ENCODE measurements at regions not wholly inside any gene's neighbourhood (a gene's known extent, or its start where the extent isn't known, plus 50 kb on each side); places are given as distances from the start of the nearest gene placed in this dataset.
"Not testable (repeated sequence)": the region's sequence is repeated elsewhere in the genome, so short reads cannot be mapped to it uniquely, and the experiment has no call there.

DNA sequence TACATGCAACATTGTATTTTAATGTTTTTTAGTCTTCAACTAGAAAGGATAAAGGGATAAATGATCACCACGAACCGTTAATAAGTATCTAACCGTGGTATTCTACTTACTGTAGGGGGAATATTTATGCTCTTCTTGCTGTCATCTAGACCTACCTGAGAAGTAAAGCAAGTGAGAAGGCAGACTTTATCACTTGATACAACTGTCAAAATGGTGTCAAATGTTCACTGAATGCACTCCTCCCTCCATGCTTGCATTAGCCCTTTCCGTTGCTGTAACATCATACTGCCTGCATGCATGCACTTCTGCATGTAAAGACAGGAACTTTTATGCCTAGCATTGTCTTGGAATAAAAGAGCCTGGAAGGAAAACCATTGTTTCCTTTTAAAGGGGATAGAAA, 298.6 kb upstream of the PMFBP1 start:
- Histone ChIP-seq H3K4me1 (ENCODE audit: control insufficient read depth, insufficient read depth, low read length) (peaks cover 5% of the 10 kb centered on the region), H3K27ac (ENCODE audit: insufficient read depth, low read depth, low read length, poor library complexity, severe bottlenecking) (no peak overlapping the region), H3K4me3 (ENCODE audit: insufficient read depth, low read depth, low read length) (no peak overlapping the region), H3K9me3 (ENCODE audit: control insufficient read depth, low read length) (no peaks in the 10 kb centered on the region), H3K36me3 (ENCODE audit: control insufficient read depth, insufficient read depth, low read length) (no peaks in the 10 kb centered on the region), H3K27me3 (ENCODE audit: control insufficient read depth, insufficient read depth, low read length, poor library complexity, severe bottlenecking) (no peaks in the 10 kb centered on the region)
- 91 to 93% methylated on average over 4 of the region's 4 CpGs for WGBS, 2 experiments

DNA sequence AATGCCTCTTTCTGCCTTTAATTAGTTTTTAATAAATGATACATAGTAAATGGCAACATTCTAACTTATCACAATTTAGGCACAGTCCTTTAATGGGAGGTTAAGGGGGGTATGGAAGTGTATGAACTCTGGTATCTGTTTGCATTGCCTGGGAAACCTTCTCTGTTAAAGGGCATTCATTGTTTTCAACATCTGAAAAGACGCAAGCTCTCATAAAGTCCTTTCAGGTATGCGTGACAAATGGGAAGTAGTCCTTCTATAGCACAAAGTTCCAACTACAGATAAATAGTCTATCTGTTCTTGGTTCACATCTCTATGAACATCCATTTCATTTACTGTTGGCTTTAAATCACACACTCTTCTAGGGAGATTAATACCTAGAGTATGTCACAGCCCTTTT, 298.0 kb upstream of the PMFBP1 start:
- H3K4me3 ChIP-seq (ENCODE audit: insufficient read depth, low read depth, low read length), result no peak overlapping the region
- H3K27ac ChIP-seq (ENCODE audit: insufficient read depth, low read depth, low read length, poor library complexity, severe bottlenecking), result no peak overlapping the region
- WGBS, 2 experiments, result 74 to 87% methylated on average over 2 of the region's 2 CpGs
- no peaks in the 10 kb centered on the region for H3K36me3 ChIP-seq (ENCODE audit: control insufficient read depth, insufficient read depth, low read length)
- H3K9me3 ChIP-seq (ENCODE audit: control insufficient read depth, low read length), result no peaks in the 10 kb centered on the region
- H3K4me1 ChIP-seq (ENCODE audit: control insufficient read depth, insufficient read depth, low read length), result peaks cover 5% of the 10 kb centered on the region
- H3K27me3 ChIP-seq (ENCODE audit: control insufficient read depth, insufficient read depth, low read length, poor library complexity, severe bottlenecking), result no peaks in the 10 kb centered on the region

GRCh38 chr16:72468582-72468981, 296.6 kb upstream of the PMFBP1 start:
- Histone ChIP-seq H3K27ac (ENCODE audit: insufficient read depth, low read depth, low read length, poor library complexity, severe bottlenecking) (no peak overlapping the region), H3K27me3 (ENCODE audit: control insufficient read depth, insufficient read depth, low read length, poor library complexity, severe bottlenecking) (no peaks in the 10 kb centered on the region), H3K4me3 (ENCODE audit: insufficient read depth, low read depth, low read length) (no peak overlapping the region), H3K36me3 (ENCODE audit: control insufficient read depth, insufficient read depth, low read length) (no peaks in the 10 kb centered on the region), H3K9me3 (ENCODE audit: control insufficient read depth, low read length) (no peaks in the 10 kb centered on the region), H3K4me1 (ENCODE audit: control insufficient read depth, insufficient read depth, low read length) (peaks cover 5% of the 10 kb centered on the region)

DNA sequence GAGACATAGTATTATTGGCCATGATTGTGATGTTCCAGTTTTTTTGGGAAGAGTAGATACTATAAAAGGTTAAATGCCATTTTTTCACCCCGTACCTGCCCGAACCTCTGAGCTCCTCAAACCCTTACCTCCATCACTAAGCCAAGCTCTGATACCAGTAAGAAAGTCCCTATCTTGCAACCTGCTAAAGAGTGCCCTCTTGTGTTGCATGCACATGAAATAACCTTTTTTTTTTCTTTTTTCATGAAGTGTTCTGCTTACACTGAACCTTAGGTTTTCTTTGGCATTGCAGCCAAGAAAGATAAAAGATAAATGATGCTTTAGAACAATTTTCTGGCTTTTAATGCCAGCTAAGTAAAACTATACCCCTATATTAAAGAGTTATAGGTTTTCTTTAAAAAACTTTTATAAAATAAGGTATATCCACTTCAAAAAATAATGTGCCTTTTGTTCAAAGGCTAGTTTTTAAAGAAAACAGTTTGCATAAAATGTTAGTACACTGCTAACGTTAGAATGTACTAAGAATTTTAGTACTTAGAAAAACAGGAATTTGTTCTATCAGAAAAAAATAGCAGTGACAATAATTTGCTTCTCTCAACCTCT, 295.3 kb upstream of the PMFBP1 start:
- H3K4me1 ChIP-seq (ENCODE audit: control insufficient read depth, insufficient read depth, low read length), result peaks cover 5% of the 10 kb centered on the region
- no peak overlapping the region for H3K27ac ChIP-seq (ENCODE audit: insufficient read depth, low read depth, low read length, poor library complexity, severe bottlenecking)
- WGBS, 2 experiments, result 80 to 81% methylated on average over 2 to 3 of the region's 3 CpGs
- no peaks in the 10 kb centered on the region for H3K9me3 ChIP-seq (ENCODE audit: control insufficient read depth, low read length)
- H3K4me3 ChIP-seq (ENCODE audit: insufficient read depth, low read depth, low read length), result no peak overlapping the region
- H3K36me3 ChIP-seq (ENCODE audit: control insufficient read depth, insufficient read depth, low read length), result no peaks in the 10 kb centered on the region
- no peaks in the 10 kb centered on the region for H3K27me3 ChIP-seq (ENCODE audit: control insufficient read depth, insufficient read depth, low read length, poor library complexity, severe bottlenecking)

- Histone ChIP-seq H3K4me1 (ENCODE audit: control insufficient read depth, insufficient read depth, low read length) (no peaks in the 10 kb centered on the region), H3K27ac (ENCODE audit: insufficient read depth, low read depth, low read length, poor library complexity, severe bottlenecking) (no peak overlapping the region), H3K27me3 (ENCODE audit: control insufficient read depth, insufficient read depth, low read length, poor library complexity, severe bottlenecking) (no peaks in the 10 kb centered on the region), H3K36me3 (ENCODE audit: control insufficient read depth, insufficient read depth, low read length) (no peaks in the 10 kb centered on the region), H3K4me3 (ENCODE audit: insufficient read depth, low read depth, low read length) (no peak overlapping the region), H3K9me3 (ENCODE audit: control insufficient read depth, low read length) (no peaks in the 10 kb centered on the region)
- 88 to 97% methylated on average over 4 to 5 of the region's 5 CpGs for WGBS, 2 experiments
Measured at GRCh38 chr16:72464597-72465368, 292.8 kb upstream of the PMFBP1 start.

GRCh38 chr16:72464052-72464451, 292.1 kb upstream of the PMFBP1 start:
- no peaks in the 10 kb centered on the region for H3K9me3 ChIP-seq (ENCODE audit: control insufficient read depth, low read length)
- WGBS, 2 experiments, result 100% methylated on average over 1 of the region's 1 CpG
- H3K27ac ChIP-seq (ENCODE audit: insufficient read depth, low read depth, low read length, poor library complexity, severe bottlenecking), result no peak overlapping the region
- no peaks in the 10 kb centered on the region for H3K4me1 ChIP-seq (ENCODE audit: control insufficient read depth, insufficient read depth, low read length)
- no peak overlapping the region for H3K4me3 ChIP-seq (ENCODE audit: insufficient read depth, low read depth, low read length)
- H3K36me3 ChIP-seq (ENCODE audit: control insufficient read depth, insufficient read depth, low read length), result no peaks in the 10 kb centered on the region
- no peaks in the 10 kb centered on the region for H3K27me3 ChIP-seq (ENCODE audit: control insufficient read depth, insufficient read depth, low read length, poor library complexity, severe bottlenecking)

DNA sequence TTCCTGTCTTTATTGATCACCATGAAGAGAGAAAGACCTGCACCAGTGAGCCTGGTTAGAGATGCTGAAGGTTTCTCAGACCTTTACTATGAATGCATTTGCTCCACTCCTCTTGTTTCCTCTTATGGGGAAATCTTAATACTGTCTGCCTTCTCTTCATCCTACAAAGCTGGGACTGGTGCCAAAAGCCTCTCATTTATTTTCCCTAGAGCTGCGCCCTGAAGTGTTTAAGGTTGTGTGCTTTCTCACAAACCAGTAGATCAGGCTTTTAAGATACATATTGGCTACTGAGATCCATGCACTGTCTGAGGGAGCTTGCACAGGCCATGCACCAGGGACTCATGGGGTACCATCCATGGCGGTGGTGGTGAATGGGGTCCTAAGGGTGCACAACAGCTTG, 286.1 kb upstream of the PMFBP1 start:
- no peaks in the 10 kb centered on the region for H3K9me3 ChIP-seq (ENCODE audit: control insufficient read depth, low read length)
- H3K27ac ChIP-seq (ENCODE audit: insufficient read depth, low read depth, low read length, poor library complexity, severe bottlenecking), result no peak overlapping the region
- WGBS, 2 experiments, result 97 to 100% methylated on average over 2 of the region's 2 CpGs
- H3K36me3 ChIP-seq (ENCODE audit: control insufficient read depth, insufficient read depth, low read length), result no peaks in the 10 kb centered on the region
- H3K4me1 ChIP-seq (ENCODE audit: control insufficient read depth, insufficient read depth, low read length), result no peaks in the 10 kb centered on the region
- no peaks in the 10 kb centered on the region for H3K27me3 ChIP-seq (ENCODE audit: control insufficient read depth, insufficient read depth, low read length, poor library complexity, severe bottlenecking)
- H3K4me3 ChIP-seq (ENCODE audit: insufficient read depth, low read depth, low read length), result no peak overlapping the region

DNA sequence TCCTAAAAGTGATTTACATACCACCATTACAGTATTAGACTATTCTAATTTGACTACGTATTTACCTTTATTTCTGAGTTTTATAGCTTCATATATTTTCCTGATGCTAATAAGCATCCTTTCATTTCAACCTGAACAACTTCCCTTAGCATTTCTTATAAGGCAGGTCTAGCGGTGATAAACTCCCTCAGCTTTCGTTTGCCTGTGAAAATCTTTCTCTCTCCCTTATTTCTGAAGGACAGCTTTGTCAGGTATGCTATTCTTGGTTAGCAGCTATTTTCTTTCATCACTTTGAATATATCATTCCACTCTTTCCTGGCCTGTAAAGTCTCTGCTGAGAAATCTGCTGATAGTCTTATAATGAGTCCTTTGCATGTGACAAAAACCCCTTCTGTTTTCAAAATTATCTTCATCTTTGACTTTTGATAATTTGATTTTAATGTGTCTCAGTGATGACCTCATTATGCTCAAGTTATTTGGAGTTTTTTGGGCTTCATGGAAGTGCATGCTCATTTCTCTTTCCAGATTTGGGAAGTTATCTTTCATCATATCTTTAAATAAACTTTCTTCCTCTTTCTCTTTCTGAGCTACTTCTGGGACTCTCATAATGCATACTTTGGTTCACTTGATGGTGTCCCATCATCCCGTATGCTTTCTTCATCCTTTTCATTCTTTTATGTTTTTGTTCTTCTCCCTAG, 285.4 kb upstream of the PMFBP1 start:
- Histone ChIP-seq H3K27ac (ENCODE audit: insufficient read depth, low read depth, low read length, poor library complexity, severe bottlenecking) (no peak overlapping the region), H3K4me1 (ENCODE audit: control insufficient read depth, insufficient read depth, low read length) (no peaks in the 10 kb centered on the region), H3K27me3 (ENCODE audit: control insufficient read depth, insufficient read depth, low read length, poor library complexity, severe bottlenecking) (no peaks in the 10 kb centered on the region), H3K36me3 (ENCODE audit: control insufficient read depth, insufficient read depth, low read length) (no peaks in the 10 kb centered on the region), H3K4me3 (ENCODE audit: insufficient read depth, low read depth, low read length) (no peak overlapping the region), H3K9me3 (ENCODE audit: control insufficient read depth, low read length) (no peaks in the 10 kb centered on the region)
- 81 to 86% methylated on average over 4 of the region's 4 CpGs for WGBS, 2 experiments

DNA sequence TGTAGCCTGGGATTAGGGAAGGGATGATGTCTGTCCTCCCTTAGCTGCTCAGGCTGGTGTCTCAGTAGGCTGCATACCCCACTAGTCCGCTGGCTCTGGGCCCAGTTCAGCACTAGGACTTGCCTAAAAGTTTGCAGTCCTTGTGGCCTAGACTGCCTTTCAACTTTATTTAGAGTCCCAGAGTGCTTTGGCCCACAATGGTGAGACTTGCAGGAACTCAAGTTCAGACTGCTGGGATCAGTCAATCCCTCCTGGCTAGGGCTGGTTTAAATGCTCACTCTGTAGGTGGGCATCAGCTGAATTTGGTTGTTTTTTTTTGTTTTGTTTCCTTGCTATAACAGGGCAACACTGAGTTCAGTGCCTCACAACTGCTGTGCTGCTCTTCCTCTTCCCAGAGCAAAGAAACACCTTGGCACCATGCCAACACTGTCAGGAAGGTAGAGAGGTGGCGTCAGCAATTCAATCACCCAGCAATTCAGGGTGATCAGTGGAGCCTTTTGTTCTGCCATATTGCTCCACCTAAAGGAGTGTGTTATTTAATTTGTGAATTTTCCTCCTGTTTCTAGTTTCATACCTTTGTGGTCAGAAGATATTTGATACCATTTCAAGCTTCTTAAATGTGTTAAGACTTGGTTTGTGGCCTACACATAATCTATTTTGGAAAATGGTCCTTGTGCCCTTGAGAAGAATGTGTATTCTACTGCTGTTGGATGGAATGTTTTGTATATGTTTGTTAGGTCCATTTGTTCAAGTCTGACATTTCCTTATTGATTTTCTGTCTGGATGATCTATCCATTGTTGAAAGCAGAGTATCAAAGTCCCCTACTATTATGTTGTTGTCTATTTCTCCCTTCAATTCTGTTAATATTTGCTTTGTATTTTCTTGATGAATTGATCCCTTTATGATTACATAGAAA, 284.0 kb upstream of the PMFBP1 start:
- H3K4me1 ChIP-seq (ENCODE audit: control insufficient read depth, insufficient read depth, low read length), result no peaks in the 10 kb centered on the region
- no peak overlapping the region for H3K27ac ChIP-seq (ENCODE audit: insufficient read depth, low read depth, low read length, poor library complexity, severe bottlenecking)
- H3K9me3 ChIP-seq (ENCODE audit: control insufficient read depth, low read length), result peaks cover 3% of the 10 kb centered on the region
- WGBS, 2 experiments, result 89 to 90% methylated on average over 2 of the region's 2 CpGs
- no peak overlapping the region for H3K4me3 ChIP-seq (ENCODE audit: insufficient read depth, low read depth, low read length)
- no peaks in the 10 kb centered on the region for H3K36me3 ChIP-seq (ENCODE audit: control insufficient read depth, insufficient read depth, low read length)
- no peaks in the 10 kb centered on the region for H3K27me3 ChIP-seq (ENCODE audit: control insufficient read depth, insufficient read depth, low read length, poor library complexity, severe bottlenecking)

DNA sequence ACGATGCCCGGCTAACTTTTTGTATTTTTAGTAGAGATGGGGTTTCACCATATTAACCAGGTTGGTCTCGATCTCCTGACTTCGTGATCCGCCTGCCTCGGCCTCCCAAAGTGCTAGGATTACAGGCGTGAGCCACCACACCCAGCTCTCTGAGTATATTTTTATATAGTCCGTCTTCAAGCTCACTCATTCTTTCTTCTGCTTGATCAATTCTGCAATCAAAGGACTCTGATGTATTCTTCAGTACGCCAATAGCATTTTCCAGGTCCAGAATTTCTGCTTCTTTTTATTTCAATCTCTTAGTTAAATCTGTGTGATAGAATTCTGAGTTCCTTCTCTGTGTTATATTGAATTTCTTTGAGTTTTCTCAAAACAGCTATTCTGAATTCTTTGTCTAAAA, 281.9 kb upstream of the PMFBP1 start:
- not testable (repeated sequence) for H3K4me1 ChIP-seq (ENCODE audit: control insufficient read depth, insufficient read depth, low read length); H3K4me3 ChIP-seq (ENCODE audit: insufficient read depth, low read depth, low read length); H3K36me3 ChIP-seq (ENCODE audit: control insufficient read depth, insufficient read depth, low read length); H3K27ac ChIP-seq (ENCODE audit: insufficient read depth, low read depth, low read length, poor library complexity, severe bottlenecking); H3K27me3 ChIP-seq (ENCODE audit: control insufficient read depth, insufficient read depth, low read length, poor library complexity, severe bottlenecking); H3K9me3 ChIP-seq (ENCODE audit: control insufficient read depth, low read length)
- 91 to 96% methylated on average over 9 of the region's 9 CpGs for WGBS, 2 experiments
